K562 (cell line): ENCODE measurements at regions not wholly inside any gene's neighbourhood (a gene's known extent, or its start where the extent isn't known, plus 50 kb on each side); places are given as distances from the start of the nearest gene placed in this dataset.

Experiments
- ATAC-seq: fragments of 200-7000 bp; cut with Tn5 transposase; 3 replicates; pipeline ENCODE4 v1.9.1; 2020; ENCODE audit warnings: moderate library complexity
- BruUV-seq: library from RNA; stranded (reverse); fragments of 400-500 nt; replicated peaks from 2 replicates; lab custom pipeline; 2021; lab: Mats Ljungman, UMichigan
- CTCF ChIA-PET: fragments of 300-600 bp; formaldehyde crosslinking; extraction: SDS; loops from one replicate; lab custom pipeline; 2021; ENCODE audit warnings: low intra/inter-chr PET ratio; lab: Yijun Ruan, JAX
- POLR2A ChIA-PET: fragments of 300-600, 350-650 bp; sonication (Branson Sonifier 250); formaldehyde crosslinking; extraction: SDS; loops from one replicate; lab custom pipeline; 2021; ENCODE audit warnings: antibody characterized with exemption, inconsistent platforms; lab: Yijun Ruan, JAX
- DNase-seq, 4 experiments: peaks; one replicate each; pipeline versions ENCODE4 v3.0.0 to v3.0.0-alpha.2; 2011 to 2018; ENCODE audit warnings: low spot score in 3 of 4, mixed read lengths in 3 of 4; ENCODE audit errors: extremely low read depth in 1 of 4
- FAIRE-seq: peaks from 2 replicates; lab custom pipeline; 2011; peaks lifted over from hg19 to GRCh38; lab: Jason Lieb, UNC
- H2AFZ ChIP-seq: 2 replicates; pipeline ENCODE4 v1.6.0; 2011; ENCODE audit warnings: low read depth, low read length, control low read depth, inconsistent platforms
- H3K27ac ChIP-seq: fragments of 200-600 bp; 3 replicates; pipeline ENCODE4 v1.8.0; 2011; ENCODE audit warnings: low read depth, mild to moderate bottlenecking, control low read depth, inconsistent platforms, low read length, moderate library complexity, mixed read lengths; ENCODE audit errors: extremely low read depth
- H3K27me3 ChIP-seq, 2 experiments: fragments of 300-600 bp in 1 of 2; 2 replicates in 1 of 2; 3 replicates in 1 of 2; pipeline versions ENCODE4 v1.6.0 to v1.8.0; 2011; ENCODE audit warnings: inconsistent platforms in 2 of 2, low read length in 2 of 2, mild to moderate bottlenecking in 1 of 2, mixed read lengths in 1 of 2, moderate library complexity in 1 of 2; ENCODE audit not compliant: control insufficient read depth in 2 of 2, insufficient read depth in 2 of 2
- H3K36me3 ChIP-seq: fragments of 300-600 bp; 3 replicates; pipeline ENCODE4 v1.8.0; 2011; ENCODE audit warnings: mild to moderate bottlenecking, low read length, inconsistent platforms; ENCODE audit not compliant: control insufficient read depth, insufficient read depth
- H3K4me1 ChIP-seq, 2 experiments: fragments of 200-600 bp in 1 of 2; replicated peaks in 1 of 2; 2 replicates in 1 of 2; 3 replicates in 1 of 2; pipeline versions ENCODE4 v1.5.1 to v1.8.0; 2011; ENCODE audit warnings: inconsistent platforms in 2 of 2, low read length in 2 of 2, mild to moderate bottlenecking in 1 of 2, mixed read lengths in 1 of 2, moderate library complexity in 1 of 2; ENCODE audit not compliant: control insufficient read depth in 2 of 2, insufficient read depth in 2 of 2
- H3K4me2 ChIP-seq: 2 replicates; pipeline ENCODE4 v1.6.1; 2011; ENCODE audit warnings: low read length, control low read depth, inconsistent platforms, mixed read lengths; ENCODE audit not compliant: insufficient read depth
- H3K4me3 ChIP-seq: fragments of 200-600 bp; sonication (generic), shearing (Covaris generic); 2 replicates; pipeline ENCODE4 v1.5.1; 2016; ENCODE audit warnings: control low read depth, inconsistent platforms
- H3K79me2 ChIP-seq: fragments of 200-600 bp; 3 replicates; pipeline ENCODE4 v1.8.0; 2011; ENCODE audit warnings: low read length, inconsistent platforms; ENCODE audit not compliant: control insufficient read depth, insufficient read depth
- H3K9ac ChIP-seq, 2 experiments: 2 replicates each; pipeline versions ENCODE4 v1.6.0 to v1.6.1; 2011; ENCODE audit warnings: low read depth in 2 of 2, low read length in 2 of 2, control low read depth in 1 of 2, inconsistent platforms in 1 of 2, mild to moderate bottlenecking in 1 of 2, mixed read lengths in 1 of 2; ENCODE audit not compliant: insufficient read depth in 1 of 2
- H3K9me1 ChIP-seq: one replicate; pipeline ENCODE4 v1.6.0; 2011; ENCODE audit warnings: inconsistent platforms, mild to moderate bottlenecking, low read length, moderate library complexity; ENCODE audit not compliant: control insufficient read depth, insufficient read depth
- H3K9me3 ChIP-seq: replicated peaks from 2 replicates; pipeline ENCODE4 v1.5.1; 2011; ENCODE audit warnings: low read depth, low read length, inconsistent platforms; ENCODE audit not compliant: control insufficient read depth, insufficient read depth
- H4K20me1 ChIP-seq: replicated peaks from 2 replicates; pipeline ENCODE4 v1.6.1; 2011; ENCODE audit warnings: low read length, inconsistent platforms, mixed read lengths; ENCODE audit not compliant: control insufficient read depth, insufficient read depth
- ID3 ChIP-seq, 2 experiments: fragments of 250-450 bp in 1 of 2; fragments of 450-650 bp in 1 of 2; sonication (Bioruptor Pico) in 1 of 2; IDR thresholded peaks; 2 replicates each; pipeline versions ENCODE4 v1.6.1 to v1.8.0; 2016 to 2021; ENCODE audit warnings: mild to moderate bottlenecking in 2 of 2, moderate library complexity in 2 of 2, missing compliant biosample characterization in 1 of 2, missing genetic modification characterization in 1 of 2
- ZBTB43 ChIP-seq: sonication (generic); formaldehyde crosslinking; IDR thresholded peaks from 2 replicates; pipeline ENCODE4 v1.8.0; 2023; ENCODE audit warnings: mild to moderate bottlenecking, missing genetic modification reagents
- WGBS: fragments of 100-300 bp; shearing (Covaris generic); methylation state at CpG from one replicate; pipeline ENCODE4 v1.1.6; 2016; ENCODE audit warnings: low coverage, mixed read lengths; ENCODE audit not compliant: insufficient coverage; ENCODE audit errors: missing lambda C conversion rate; 5-methylcytosine and 5-hydroxymethylcytosine counted together
- in situ Hi-C: fragments of 300-500 bp; cut with MboI; formaldehyde crosslinking; loops from 4 replicates; pipeline ENCODE4 v1.15.0; 2018; ENCODE audit warnings: inconsistent platforms, mixed read lengths
- intact Hi-C: fragments of 100-400 bp; cut with micrococcal nuclease; formaldehyde crosslinking; loops from 2 replicates; pipeline ENCODE4 v1.14.2; 2022
- TF ChIP-seq, protein P1 (sequence below), 2 experiments: IDR thresholded peaks; 2 replicates each; pipeline ENCODE4 v1.6.1; 2011; ENCODE audit warnings: borderline replicate concordance in 1 of 2, control low read depth in 1 of 2, low read depth in 1 of 2, low read length in 1 of 2, mild to moderate bottlenecking in 1 of 2, mixed read lengths in 1 of 2, moderate library complexity in 1 of 2; ENCODE audit not compliant: insufficient read depth in 1 of 2, insufficient read length in 1 of 2, poor library complexity in 1 of 2, severe bottlenecking in 1 of 2; ENCODE audit errors: extremely low read depth in 1 of 2

DNA sequence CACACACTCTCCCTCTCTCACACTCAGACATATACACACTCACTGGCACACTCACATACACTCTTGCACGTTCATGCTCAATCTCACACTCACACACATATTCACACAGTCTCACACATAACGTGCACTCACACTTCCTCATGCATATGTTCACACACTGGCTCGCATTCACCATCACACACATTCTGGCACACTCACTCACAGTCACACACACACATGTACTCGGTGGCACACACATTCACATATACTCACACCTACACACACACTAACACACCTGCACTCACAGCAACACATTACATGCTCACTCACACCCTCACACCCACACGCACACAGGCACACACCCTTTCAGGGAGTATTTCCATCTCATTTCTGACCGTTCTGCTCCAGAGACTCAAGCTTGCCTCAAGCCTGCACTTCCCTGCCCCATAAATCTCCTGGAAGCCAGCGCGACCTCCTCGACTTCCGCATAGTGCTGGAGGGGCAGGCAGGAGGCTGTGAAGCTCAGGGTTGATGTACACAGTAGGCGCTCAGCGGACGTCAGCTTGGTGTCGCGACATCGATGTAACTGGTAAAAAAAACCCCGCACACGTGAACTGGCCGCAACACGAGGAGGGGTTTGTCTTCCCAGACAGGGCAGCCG lies 66.7 kb upstream of the FOXF1 start:
- Histone ChIP-seq H3K36me3 (no peaks in the 10 kb centered on the region), H3K79me2 (no peaks in the 10 kb centered on the region), H3K27ac (no peak overlapping the region), H3K9me1 (peaks cover 2% of the 10 kb centered on the region), H4K20me1 (no peaks in the 10 kb centered on the region; the same call in 1 of the 2 replicates), H3K4me2 (no peak overlapping the region), H3K27me3 (peaks cover 26 to 59% of the 10 kb centered on the region in 2 experiments), H2AFZ (no peak overlapping the region), H3K4me1 (no peaks in the 10 kb centered on the region), H3K9me3 (no peaks in the 10 kb centered on the region), H3K4me3 (no peak overlapping the region), H3K9ac (peak overlapping the region in 1 of 2 experiments; percentile 26; a peak in 1 of 4 replicates)
- ATAC-seq (no peak), FAIRE-seq (no peak), DNase-seq (no peak)
- 0 out of 2 replicates have a peak, but pooled peaks have one; percentile 50 for TF ChIP-seq ZBTB43 (CRISPR knock-in tag)
- TF ChIP-seq, protein P1, sequence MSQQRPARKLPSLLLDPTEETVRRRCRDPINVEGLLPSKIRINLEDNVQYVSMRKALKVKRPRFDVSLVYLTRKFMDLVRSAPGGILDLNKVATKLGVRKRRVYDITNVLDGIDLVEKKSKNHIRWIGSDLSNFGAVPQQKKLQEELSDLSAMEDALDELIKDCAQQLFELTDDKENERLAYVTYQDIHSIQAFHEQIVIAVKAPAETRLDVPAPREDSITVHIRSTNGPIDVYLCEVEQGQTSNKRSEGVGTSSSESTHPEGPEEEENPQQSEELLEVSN (IDR thresholded peaks at IDR 0.05; ENCODE audit: borderline replicate concordance in 1 of 2, extremely low read depth in 1 of 2, insufficient read depth in 1 of 2, insufficient read length in 1 of 2, low read depth in 1 of 2, low read length in 1 of 2, poor library complexity in 1 of 2, severe bottlenecking in 1 of 2): no peak
- no peak for TF ChIP-seq ID3 (CRISPR knock-in tag; IDR thresholded peaks at IDR 0.05)
- TF ChIP-seq ID3 (tag; IDR thresholded peaks at IDR 0.05): no peak
- intact Hi-C loops: no loop called here
- no TSS peak for BruUV-seq
- in situ Hi-C loops: no loop called here
- ChIA-PET POLR2A (no interaction called here), CTCF (no interaction called here)
- 4% methylated on average over 21 of the region's 21 CpGs for WGBS
